ENCODE measurements at regions not wholly inside any gene's neighbourhood (a gene's known extent, or its start where the extent isn't known, plus 50 kb on each side); places are given as distances from the start of the nearest gene placed in this dataset.

DNA sequence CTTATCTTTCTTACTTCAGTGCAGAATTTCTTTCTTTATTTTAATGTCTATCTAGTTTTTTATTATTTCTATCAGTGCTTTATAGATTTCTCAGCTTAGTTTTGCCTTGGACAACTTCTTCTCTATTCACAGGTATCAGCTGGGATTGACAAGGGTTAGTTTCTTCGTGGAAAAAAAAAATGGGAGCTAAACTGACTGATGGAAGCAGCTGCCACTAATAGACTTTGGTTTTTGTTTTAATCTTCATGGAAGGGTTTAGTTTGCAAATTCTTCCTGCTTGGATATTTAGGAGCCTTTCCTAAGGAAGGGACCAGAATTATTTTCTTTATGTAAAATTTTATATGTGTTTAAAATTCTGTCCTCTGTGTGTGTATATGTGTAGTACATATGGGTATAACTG is 306.1 kb upstream of the FMN2 start:
- TF ChIP-seq YY1 (IDR thresholded peaks at IDR 0.05; ENCODE audit: low read depth, low read length), result no peak
- TF ChIP-seq, protein P1, sequence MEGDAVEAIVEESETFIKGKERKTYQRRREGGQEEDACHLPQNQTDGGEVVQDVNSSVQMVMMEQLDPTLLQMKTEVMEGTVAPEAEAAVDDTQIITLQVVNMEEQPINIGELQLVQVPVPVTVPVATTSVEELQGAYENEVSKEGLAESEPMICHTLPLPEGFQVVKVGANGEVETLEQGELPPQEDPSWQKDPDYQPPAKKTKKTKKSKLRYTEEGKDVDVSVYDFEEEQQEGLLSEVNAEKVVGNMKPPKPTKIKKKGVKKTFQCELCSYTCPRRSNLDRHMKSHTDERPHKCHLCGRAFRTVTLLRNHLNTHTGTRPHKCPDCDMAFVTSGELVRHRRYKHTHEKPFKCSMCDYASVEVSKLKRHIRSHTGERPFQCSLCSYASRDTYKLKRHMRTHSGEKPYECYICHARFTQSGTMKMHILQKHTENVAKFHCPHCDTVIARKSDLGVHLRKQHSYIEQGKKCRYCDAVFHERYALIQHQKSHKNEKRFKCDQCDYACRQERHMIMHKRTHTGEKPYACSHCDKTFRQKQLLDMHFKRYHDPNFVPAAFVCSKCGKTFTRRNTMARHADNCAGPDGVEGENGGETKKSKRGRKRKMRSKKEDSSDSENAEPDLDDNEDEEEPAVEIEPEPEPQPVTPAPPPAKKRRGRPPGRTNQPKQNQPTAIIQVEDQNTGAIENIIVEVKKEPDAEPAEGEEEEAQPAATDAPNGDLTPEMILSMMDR (IDR thresholded peaks at IDR 0.05; ENCODE audit: control extremely low read depth in 1 of 3, insufficient read depth in 1 of 3, low read depth in 1 of 3, low read length in 3 of 3), result no peak

Measured in H1 (cell line).